AG04449 (cell line): ENCODE measurements at regions not wholly inside any gene's neighbourhood (a gene's known extent, or its start where the extent isn't known, plus 50 kb on each side); places are given as distances from the start of the nearest gene placed in this dataset.

ENCODE experiments used
- CTCF ChIA-PET: fragments of 350-600 bp; formaldehyde crosslinking; extraction: SDS; loops from one replicate; lab custom pipeline; 2021; ENCODE audit warnings: antibody characterized with exemption; lab: Yijun Ruan, JAX
- POLR2A ChIA-PET: fragments of 400-600, 350-600 bp; formaldehyde crosslinking; extraction: SDS; loops from one replicate; lab custom pipeline; 2020; ENCODE audit warnings: antibody characterized with exemption, inconsistent platforms; lab: Yijun Ruan, JAX
- DNase-seq: peaks from one replicate; pipeline ENCODE4 v3.0.0-alpha.2; 2010; ENCODE audit warnings: low read depth, low spot score
- H3K4me3 ChIP-seq: 2 replicates; pipeline ENCODE4 v1.5.1; 2011; ENCODE audit warnings: low read depth, mild to moderate bottlenecking, control low read depth, low read length
- CTCF ChIP-seq: IDR thresholded peaks from one replicate; pipeline ENCODE4 v1.5.1; 2011; ENCODE audit warnings: mild to moderate bottlenecking, moderate library complexity, low read length, control low read depth, inconsistent platforms; ENCODE audit not compliant: insufficient read depth; ENCODE audit errors: missing control alignments

GRCh38 chr9:126089789-126090188 is 236.8 kb upstream of the MVB12B start:
- no peak for TF ChIP-seq CTCF
- POLR2A ChIA-PET, result no interaction called here
- CTCF ChIA-PET, result no interaction called here
- no peak overlapping the region for H3K4me3 ChIP-seq
- no peak for DNase-seq

GRCh38 chr9:126093771-126094170 is 232.9 kb upstream of the MVB12B start:
- no peak for TF ChIP-seq CTCF
- H3K4me3 ChIP-seq, result no peak overlapping the region
- ChIA-PET POLR2A (no interaction called here), CTCF (no interaction called here)
- DNase-seq, result no peak

GRCh38 chr9:126095546-126096190 is 231.0 kb upstream of the MVB12B start:
- no peak for DNase-seq
- POLR2A ChIA-PET, result interaction anchor here (0.6 kb wide), 1 partner anchor 69 kb away, joined by 3 read pairs; no protein-coding TSS in a partner anchor
- CTCF ChIA-PET, result no interaction called here
- H3K4me3 ChIP-seq, result no peak overlapping the region
- no peak for TF ChIP-seq CTCF

- no peak for TF ChIP-seq CTCF
- no peak overlapping the region for H3K4me3 ChIP-seq
- no peak for DNase-seq
- POLR2A ChIA-PET, result no interaction called here
- CTCF ChIA-PET, result no interaction called here
Measured at GRCh38 chr9:126096340-126096739, 230.3 kb upstream of the MVB12B start.

- no peak overlapping the region for H3K4me3 ChIP-seq
- ChIA-PET CTCF (no interaction called here), POLR2A (no interaction called here)
- DNase-seq, result no peak
- TF ChIP-seq CTCF, result no peak
Measured at GRCh38 chr9:126097679-126098078, 228.9 kb upstream of the MVB12B start.

- no peak overlapping the region for H3K4me3 ChIP-seq
- DNase-seq, result no peak
- no peak for TF ChIP-seq CTCF
- ChIA-PET CTCF (no interaction called here), POLR2A (no interaction called here)
Measured at GRCh38 chr9:126106404-126106803, 220.2 kb upstream of the MVB12B start.
